HG02981 (cell line): ENCODE measurements at regions not wholly inside any gene's neighbourhood (a gene's known extent, or its start where the extent isn't known, plus 50 kb on each side); places are given as distances from the start of the nearest gene placed in this dataset.

Source experiments
- ATAC-seq: cut with Tn5 transposase; IDR thresholded peaks from one replicate; pipeline ENCODE4 v1.9.1; 2021; ENCODE audit warnings: mild to moderate bottlenecking, moderate library complexity; ENCODE audit not compliant: unreplicated experiment

DNA sequence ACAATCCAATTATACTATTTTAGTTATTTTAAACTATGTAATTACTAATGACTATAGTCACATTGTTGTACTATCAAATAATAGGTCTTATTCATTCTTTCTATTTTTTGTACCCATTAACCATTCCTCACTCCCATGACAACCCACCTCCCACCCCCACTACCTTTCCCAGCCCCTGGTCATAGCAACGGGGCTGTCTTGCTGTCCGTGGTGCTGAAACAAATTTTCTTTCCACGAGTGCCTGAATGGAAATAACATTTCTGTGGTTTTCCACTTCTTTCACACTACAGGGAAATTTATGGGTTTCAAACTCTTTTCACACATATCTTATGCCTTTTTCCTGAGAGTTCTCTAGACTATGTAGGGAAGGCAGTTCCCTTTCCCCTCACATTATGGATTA is 326.6 kb downstream of the PHKB start:
- no peak for ATAC-seq

DNA sequence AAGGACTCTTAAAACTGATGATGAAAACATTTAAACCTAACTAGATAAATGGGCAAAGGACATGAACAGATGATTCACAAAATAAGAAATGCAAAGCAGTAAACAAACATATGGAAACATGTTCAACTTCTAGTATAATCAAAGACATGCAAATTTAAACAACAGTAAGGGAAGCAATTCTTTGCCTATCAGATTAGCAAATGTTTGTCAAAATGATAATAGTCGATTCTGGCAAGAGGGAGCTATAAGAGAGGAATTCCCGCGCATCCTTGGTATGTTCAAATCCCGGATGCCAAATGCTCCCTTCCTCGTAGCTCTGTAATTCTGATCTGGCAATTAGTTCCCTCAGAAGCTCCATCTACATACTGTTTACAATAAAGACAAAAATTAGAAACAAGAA is 320.5 kb downstream of the PHKB start:
- no peak for ATAC-seq

DNA sequence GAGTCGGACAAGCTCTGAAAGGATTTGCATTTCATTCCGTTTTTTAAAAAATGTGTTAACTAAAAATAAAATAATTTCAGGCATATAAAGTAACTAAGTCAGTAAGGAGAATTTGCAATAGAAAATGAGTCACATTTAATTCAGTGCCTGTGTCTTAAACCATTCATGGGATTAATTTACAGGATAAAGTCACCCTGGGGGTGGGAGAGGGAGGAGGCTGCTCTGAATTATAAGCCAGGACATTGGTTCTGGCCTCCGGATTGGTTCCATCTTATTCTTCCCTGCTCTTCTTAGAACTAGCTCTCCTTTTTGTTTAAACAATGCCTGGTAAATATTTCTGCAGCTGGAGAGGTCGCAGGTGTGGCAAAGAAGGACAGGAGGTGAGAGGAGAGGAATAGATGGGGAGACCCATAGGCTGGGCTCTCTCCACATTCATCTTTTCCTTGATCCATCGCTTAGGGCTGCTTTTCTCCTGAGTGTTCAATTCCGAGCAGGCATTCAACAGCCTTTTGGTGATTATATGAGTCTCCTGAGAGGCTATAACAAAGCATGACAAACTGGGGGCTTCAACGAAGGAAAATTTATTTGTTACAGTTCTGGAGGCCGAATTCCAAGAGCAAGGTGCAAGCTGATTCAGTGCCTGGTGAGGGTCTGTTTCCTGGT is 319.2 kb downstream of the PHKB start:
- ATAC-seq, result no peak

DNA sequence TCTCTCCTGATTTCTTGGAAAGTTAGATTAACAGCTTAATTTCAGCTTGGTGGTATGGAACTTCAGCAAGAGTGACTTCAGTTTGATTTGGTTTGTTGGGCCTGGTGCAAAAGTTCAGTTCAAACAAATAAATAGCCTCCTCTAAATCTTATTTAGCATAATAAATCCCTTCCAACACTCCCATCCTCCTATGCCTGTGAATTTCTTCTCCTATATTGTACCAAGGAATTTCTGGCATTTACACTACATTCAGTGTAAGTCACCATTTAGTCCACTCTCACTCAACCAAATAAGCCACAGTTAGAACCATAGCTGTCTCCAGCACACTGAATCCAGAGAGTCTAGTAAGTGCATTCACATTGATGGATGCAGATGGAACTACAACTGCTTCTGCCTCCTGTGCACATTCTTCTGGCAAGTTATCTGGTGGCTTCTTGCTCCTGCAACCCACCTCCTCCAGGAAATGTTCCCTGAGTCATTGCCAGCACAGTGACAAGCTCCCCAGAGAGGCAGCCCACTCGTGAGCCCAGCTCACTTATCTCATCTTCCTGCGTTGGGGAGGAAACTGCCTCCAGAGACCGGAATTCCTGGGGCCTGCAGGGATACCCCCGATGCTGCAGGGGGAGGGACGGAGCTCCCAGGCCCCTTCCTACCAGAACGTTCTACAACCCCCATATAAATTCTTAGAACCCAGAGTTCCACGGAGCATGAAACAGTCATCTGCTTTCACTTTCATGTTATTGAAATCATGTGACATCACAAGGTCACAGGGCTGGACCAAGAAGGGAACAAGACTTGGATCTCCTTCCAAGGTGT is 318.3 kb downstream of the PHKB start:
- ATAC-seq, result peak; percentile 61

DNA sequence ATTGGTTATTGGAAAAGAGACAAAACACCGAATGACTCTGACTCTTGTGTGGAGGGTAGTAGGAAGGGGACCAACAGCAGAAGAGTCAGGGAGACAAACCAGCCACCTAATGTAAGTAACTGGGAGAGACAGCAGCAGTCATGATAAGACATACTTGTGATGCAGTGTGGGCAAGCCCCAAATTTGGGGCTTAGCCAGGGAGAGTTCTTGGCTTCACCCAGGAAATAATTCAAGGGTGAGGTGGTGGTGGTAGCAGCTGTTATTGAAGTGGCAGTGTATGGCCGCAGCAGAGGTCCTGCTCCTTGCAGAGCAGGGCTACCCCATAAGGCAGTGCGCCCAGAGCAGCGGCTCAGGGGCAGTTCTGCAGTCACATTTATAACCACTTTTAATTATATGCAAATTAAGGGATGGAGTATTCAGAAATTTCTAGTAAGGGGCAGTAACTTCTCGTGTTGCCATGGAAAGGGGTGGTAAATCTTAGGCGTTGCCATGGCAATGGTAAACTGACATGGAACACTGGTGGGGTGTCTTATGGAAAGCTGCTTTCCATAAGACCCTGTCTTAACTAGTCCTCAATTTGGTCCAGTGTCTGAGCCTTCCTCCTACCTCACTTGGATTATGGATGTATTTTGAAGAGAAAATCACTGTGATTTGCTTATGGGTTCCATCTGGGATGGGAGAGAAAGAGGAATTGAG is 317.1 kb downstream of the PHKB start:
- ATAC-seq, result no peak

DNA sequence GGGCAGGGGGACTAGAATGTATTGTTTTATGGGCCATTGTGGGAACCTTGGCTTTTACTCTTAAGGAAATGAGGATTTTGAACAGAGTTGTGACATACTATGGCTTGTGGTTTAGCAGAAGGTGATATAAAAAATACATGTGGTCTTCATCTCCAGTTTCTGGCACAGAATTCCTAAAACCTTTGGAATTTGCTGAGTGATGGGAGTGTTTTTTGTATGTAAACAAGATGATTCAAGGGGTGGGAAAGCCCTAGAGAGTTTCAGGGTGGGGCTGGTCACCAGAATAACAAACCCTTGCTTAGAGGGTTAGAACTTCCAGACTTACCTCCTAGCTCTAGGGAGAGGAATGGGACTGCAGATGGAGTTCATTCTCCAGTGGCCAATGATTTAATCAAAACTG is 316.1 kb downstream of the PHKB start:
- ATAC-seq, result no peak

DNA sequence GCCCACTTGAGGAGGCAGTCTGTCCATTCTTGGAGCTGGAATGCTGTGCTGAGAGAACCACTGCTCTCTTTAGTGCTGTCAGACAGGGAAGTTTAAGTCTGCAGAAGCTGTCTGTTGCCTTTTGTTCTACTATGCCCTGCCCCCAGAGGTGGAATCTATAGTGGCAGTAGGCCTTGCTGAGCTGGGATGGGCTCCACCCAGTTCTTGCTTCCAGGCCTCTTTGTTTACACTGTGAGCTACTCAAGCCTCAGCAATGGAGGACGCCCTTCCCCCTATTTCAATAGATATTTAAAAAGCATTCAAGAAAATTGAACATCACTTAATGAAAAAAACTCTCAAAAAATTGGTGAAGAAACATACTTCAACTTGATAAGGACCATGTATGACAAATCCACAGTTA is 313.5 kb downstream of the PHKB start:
- ATAC-seq, result no peak

DNA sequence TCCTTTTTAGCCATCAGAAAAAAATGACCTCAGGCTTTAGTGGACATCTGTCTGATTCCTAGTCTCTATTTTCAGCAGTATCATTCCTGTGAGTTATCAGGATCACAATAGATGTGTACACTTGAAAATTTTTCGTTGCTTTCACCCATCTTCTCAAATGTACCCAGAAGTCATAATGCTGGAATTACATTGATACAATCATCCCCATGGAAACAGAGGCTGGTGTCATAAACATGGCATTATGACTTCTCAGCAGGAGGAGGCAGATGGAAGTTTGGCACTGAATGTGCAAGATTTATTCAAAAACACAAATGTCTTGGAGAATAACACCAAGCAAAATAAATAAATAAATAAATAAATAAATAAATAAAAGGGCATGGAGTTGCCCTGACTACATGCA is 292.5 kb downstream of the PHKB start:
- no peak for ATAC-seq
